SK-N-SH (cell line): ENCODE measurements at regions not wholly inside any gene's neighbourhood (a gene's known extent, or its start where the extent isn't known, plus 50 kb on each side); places are given as distances from the start of the nearest gene placed in this dataset.

ENCODE experiments used
- CTCF ChIA-PET: fragments of 300-600, 350-600 bp; formaldehyde crosslinking; extraction: SDS; loops from one replicate; lab custom pipeline; 2021; lab: Yijun Ruan, JAX
- POLR2A ChIA-PET: fragments of 350-600 bp; sonication (Branson Sonifier 250); formaldehyde crosslinking; extraction: SDS; loops from one replicate; lab custom pipeline; 2020; ENCODE audit warnings: antibody characterized with exemption, inconsistent platforms; lab: Yijun Ruan, JAX
- DNase-seq: peaks from one replicate; pipeline ENCODE4 v3.0.0; 2012
- H2AFZ ChIP-seq: fragments of 200-600 bp; sonication (generic); 2 replicates; pipeline ENCODE4 v1.8.1; 2016; ENCODE audit warnings: antibody characterized with exemption, mild to moderate bottlenecking, low read depth
- H3F3A ChIP-seq: fragments of 200-600 bp; sonication (generic); replicated peaks from 2 replicates; pipeline ENCODE3; 2016; ENCODE audit warnings: antibody characterized with exemption, mild to moderate bottlenecking; ENCODE audit not compliant: insufficient read depth
- H3K27ac ChIP-seq, 2 experiments: fragments of 200-500 bp in 1 of 2; fragments of 200-600 bp in 1 of 2; sonication (Bioruptor generic) in 1 of 2; sonication (generic), shearing (Covaris generic) in 1 of 2; 2 replicates each; pipeline versions ENCODE4 v1.5.1 to v1.6.1; 2014 to 2016; ENCODE audit warnings: low read depth in 2 of 2, inconsistent platforms in 1 of 2, low read length in 1 of 2, mild to moderate bottlenecking in 1 of 2, mixed read lengths in 1 of 2
- H3K27me3 ChIP-seq: fragments of 200-600 bp; sonication (generic), shearing (Covaris generic); 2 replicates; pipeline ENCODE4 v1.6.1; 2016; ENCODE audit warnings: mixed run types; ENCODE audit not compliant: insufficient read depth
- H3K36me3 ChIP-seq, 2 experiments: fragments of 200-500 bp in 1 of 2; fragments of 200-600 bp in 1 of 2; sonication (Bioruptor generic) in 1 of 2; sonication (generic) in 1 of 2; replicated peaks in 1 of 2; 2 replicates each; pipeline versions ENCODE3 to v1.5.1; 2014 to 2016; ENCODE audit warnings: low read length in 1 of 2, mild to moderate bottlenecking in 1 of 2; ENCODE audit not compliant: insufficient read depth in 2 of 2, control insufficient read depth in 1 of 2
- H3K4me1 ChIP-seq, 2 experiments: fragments of 200-500 bp in 1 of 2; fragments of 200-600 bp in 1 of 2; sonication (Bioruptor generic) in 1 of 2; sonication (generic), shearing (Covaris generic) in 1 of 2; 2 replicates each; pipeline versions ENCODE4 v1.5.1 to v1.6.1; 2014 to 2016; ENCODE audit warnings: low read depth in 1 of 2, low read length in 1 of 2, mixed run types in 1 of 2; ENCODE audit not compliant: insufficient read depth in 2 of 2, control insufficient read depth in 1 of 2
- H3K4me2 ChIP-seq: fragments of 200-600 bp; sonication (generic), shearing (Covaris generic); 2 replicates; pipeline ENCODE4 v1.6.1; 2017; ENCODE audit warnings: mixed run types
- H3K4me3 ChIP-seq, 2 experiments: fragments of 200-500 bp in 1 of 2; fragments of 200-600 bp in 1 of 2; sonication (Bioruptor generic) in 1 of 2; sonication (generic), shearing (Covaris generic) in 1 of 2; 2 replicates each; pipeline versions ENCODE4 v1.5.1 to v1.8.1; 2014 to 2016; ENCODE audit warnings: low read depth in 2 of 2, inconsistent platforms in 1 of 2, low read length in 1 of 2, mild to moderate bottlenecking in 1 of 2, mixed read lengths in 1 of 2, moderate library complexity in 1 of 2
- H3K79me2 ChIP-seq: fragments of 200-600 bp; sonication (generic); 2 replicates; pipeline ENCODE4 v1.8.1; 2017; ENCODE audit warnings: mild to moderate bottlenecking; ENCODE audit not compliant: insufficient read depth
- H3K9ac ChIP-seq: fragments of 200-600 bp; sonication (generic); 2 replicates; pipeline ENCODE4 v1.6.1; 2017; ENCODE audit warnings: mixed run types
- H3K9me2 ChIP-seq: fragments of 200-600 bp; sonication (generic); 2 replicates; pipeline ENCODE4 v1.6.1; 2017; ENCODE audit warnings: mixed run types
- H3K9me3 ChIP-seq: fragments of 200-600 bp; sonication (generic); 2 replicates; pipeline ENCODE4 v1.6.1; 2017; ENCODE audit warnings: mixed run types, mild to moderate bottlenecking, moderate library complexity
- H4K20me1 ChIP-seq: fragments of 200-600 bp; sonication (generic); 2 replicates; pipeline ENCODE4 v1.6.1; 2017; ENCODE audit warnings: mild to moderate bottlenecking, mixed run types; ENCODE audit not compliant: insufficient read depth
- CTCF ChIP-seq: fragments of 200-600 bp; sonication (generic); IDR thresholded peaks from 2 replicates; pipeline ENCODE4 v1.6.1; 2017; ENCODE audit warnings: antibody characterized with exemption, mild to moderate bottlenecking, moderate library complexity
- EP300 ChIP-seq, 2 experiments: IDR thresholded peaks; 2 replicates each; pipeline versions ENCODE4 v1.4.0 to v1.6.1; 2012; ENCODE audit warnings: borderline replicate concordance in 1 of 2, low read depth in 1 of 2, low read length in 1 of 2
- EZH2phosphoT487 ChIP-seq: fragments of 200-600 bp; sonication (generic); IDR thresholded peaks from 2 replicates; pipeline ENCODE4 v1.6.1; 2017; ENCODE audit warnings: low read depth, mixed run types, mild to moderate bottlenecking, antibody characterized with exemption, moderate library complexity, borderline replicate concordance
- FOSL2 ChIP-seq: IDR thresholded peaks from 2 replicates; pipeline ENCODE4 v1.4.0; 2012; ENCODE audit warnings: low read depth, mild to moderate bottlenecking, moderate library complexity, borderline replicate concordance
- FOXM1 ChIP-seq: IDR thresholded peaks from 2 replicates; pipeline ENCODE4 v1.4.0; 2012; ENCODE audit warnings: low read depth, mild to moderate bottlenecking
- GABPA ChIP-seq: IDR thresholded peaks from 2 replicates; pipeline ENCODE4 v1.4.0; 2012; ENCODE audit warnings: low read depth, mild to moderate bottlenecking
- IRF3 ChIP-seq: fragments of 150-350 bp; IDR thresholded peaks from 2 replicates; pipeline ENCODE4 v1.6.1; 2016; ENCODE audit warnings: mild to moderate bottlenecking, low read depth, low read length
- JUND ChIP-seq: IDR thresholded peaks from 2 replicates; pipeline ENCODE4 v1.4.0; 2012
- MAX ChIP-seq: IDR thresholded peaks from 2 replicates; pipeline ENCODE4 v1.4.0; 2012; ENCODE audit warnings: low read depth
- MEF2A ChIP-seq: IDR thresholded peaks from 2 replicates; pipeline ENCODE4 v1.4.0; 2012; ENCODE audit warnings: low read depth, borderline replicate concordance
- MXI1 ChIP-seq: IDR thresholded peaks from 2 replicates; pipeline ENCODE4 v1.6.1; 2012; ENCODE audit warnings: mild to moderate bottlenecking, low read depth, low read length, improper control_type of control experiment
- NFIC ChIP-seq: IDR thresholded peaks from 2 replicates; pipeline ENCODE4 v1.4.0; 2012; ENCODE audit warnings: borderline replicate concordance
- NRF1 ChIP-seq: IDR thresholded peaks from 2 replicates; pipeline ENCODE4 v1.6.1; 2012; ENCODE audit warnings: low read depth, mild to moderate bottlenecking, low read length
- RCOR1 ChIP-seq: fragments of 150-350 bp; IDR thresholded peaks from 2 replicates; pipeline ENCODE4 v1.6.1; 2017; ENCODE audit warnings: antibody characterized with exemption, low read length
- SIN3A ChIP-seq: IDR thresholded peaks from 2 replicates; pipeline ENCODE4 v1.6.1; 2012; ENCODE audit warnings: low read depth, mild to moderate bottlenecking, low read length, moderate library complexity, borderline replicate concordance
- SMC3 ChIP-seq: IDR thresholded peaks from 2 replicates; pipeline ENCODE4 v1.6.1; 2012; ENCODE audit warnings: low read depth, low read length, improper control_type of control experiment
- TAF1 ChIP-seq: IDR thresholded peaks from 2 replicates; pipeline ENCODE4 v1.6.1; 2012; ENCODE audit warnings: low read depth, mild to moderate bottlenecking, low read length, moderate library complexity, borderline replicate concordance
- USF1 ChIP-seq: IDR thresholded peaks from 2 replicates; pipeline ENCODE4 v1.4.0; 2012; ENCODE audit warnings: low read depth, borderline replicate concordance
- USF2 ChIP-seq: fragments of 150-350 bp; IDR thresholded peaks from 2 replicates; pipeline ENCODE4 v1.6.1; 2017; ENCODE audit warnings: antibody characterized with exemption, low read length, low read depth, borderline replicate concordance
- WGBS: methylation state at CpG from one replicate; pipeline ENCODE4 v1.1.6; 2017; ENCODE audit warnings: low lambda C conversion rate; 5-methylcytosine and 5-hydroxymethylcytosine counted together

GRCh38 chr9:38333047-38333446 is 59.5 kb upstream of the ALDH1B1 start:
- Histone ChIP-seq H4K20me1 (no peaks in the 10 kb centered on the region), H3K4me3 (no peak overlapping the region), H3K4me1 (peaks cover 0 to 5% of the 10 kb centered on the region in 2 experiments; a peak in 1 of 4 replicates), H3K79me2 (no peaks in the 10 kb centered on the region), H2AFZ (no peak overlapping the region), H3K27me3 (no peaks in the 10 kb centered on the region; the same call in none of the 2 replicates), H3K27ac (no peak overlapping the region), H3K9me2 (no peaks in the 10 kb centered on the region), H3F3A (no peaks in the 10 kb centered on the region), H3K9me3 (no peaks in the 10 kb centered on the region), H3K36me3 (no peaks in the 10 kb centered on the region), H3K4me2 (no peak overlapping the region), H3K9ac (no peak overlapping the region)
- 44% methylated on average over 5 of the region's 5 CpGs for WGBS
- POLR2A ChIA-PET: interaction anchor here (1.5 kb wide), 1 partner anchor 12 kb away, joined by 4 read pairs; no protein-coding TSS in a partner anchor
- DNase-seq: no peak
- TF ChIP-seq NFIC: no peak
- TF ChIP-seq IRF3: no peak
- TF ChIP-seq MAX: no peak
- no peak for TF ChIP-seq RCOR1
- TF ChIP-seq EP300 (IDR thresholded peaks at IDR 0.05; ENCODE audit: borderline replicate concordance in 1 of 2, low read depth in 1 of 2, low read length in 1 of 2): no peak
- TF ChIP-seq TAF1: no peak
- TF ChIP-seq EZH2phosphoT487: no peak
- TF ChIP-seq JUND: no peak
- TF ChIP-seq MEF2A: no peak
- no peak for TF ChIP-seq SMC3
- TF ChIP-seq GABPA: no peak
- TF ChIP-seq NRF1: no peak
- no peak for TF ChIP-seq MXI1
- no peak for TF ChIP-seq FOSL2
- no peak for TF ChIP-seq SIN3A
- TF ChIP-seq USF1: no peak
- no peak for TF ChIP-seq USF2
- TF ChIP-seq CTCF: no peak
- TF ChIP-seq FOXM1: no peak
- CTCF ChIA-PET: interaction anchor here (1.9 to 2.6 kb wide), 3 partner anchors 11 to 245 kb away, joined by 6 to 12 read pairs (median 9); no protein-coding TSS in a partner anchor
